WTC11 (cell line): ENCODE measurements at regions not wholly inside any gene's neighbourhood (a gene's known extent, or its start where the extent isn't known, plus 50 kb on each side); places are given as distances from the start of the nearest gene placed in this dataset.

Experiments
- ATAC-seq: fragments of 200-7000 bp; cut with Tn5 transposase; 2 replicates; pipeline ENCODE4 v1.10.0; 2021; ENCODE audit warnings: mild to moderate bottlenecking, moderate library complexity
- CTCF ChIA-PET: fragments of 300-600 bp; sonication (Branson Sonifier 250); formaldehyde crosslinking; loops from one replicate; lab custom pipeline; 2021; ENCODE audit warnings: antibody characterized with exemption; lab: Charles Lee
- POLR2A ChIA-PET: fragments of 350-600 bp; sonication (Branson Sonifier 250); formaldehyde crosslinking; loops from one replicate; lab custom pipeline; 2021; ENCODE audit warnings: antibody characterized with exemption; lab: Charles Lee
- DNase-seq: peaks from one replicate; pipeline ENCODE4 v3.0.0; 2021; ENCODE audit warnings: low spot score
- H3K27ac Mint-ChIP-seq: 2 replicates; pipeline ENCODE4 v1.8.0; 2021; ENCODE audit warnings: mixed read lengths
- H3K27me3 Mint-ChIP-seq: 2 replicates; pipeline ENCODE4 v1.8.0; 2021; ENCODE audit warnings: low read depth, mild to moderate bottlenecking, moderate library complexity, mixed read lengths
- H3K36me3 Mint-ChIP-seq: 2 replicates; pipeline ENCODE4 v1.8.0; 2021; ENCODE audit warnings: mixed read lengths
- H3K4me1 Mint-ChIP-seq: 2 replicates; pipeline ENCODE4 v1.8.0; 2022; ENCODE audit warnings: mixed read lengths
- H3K4me3 Mint-ChIP-seq: 2 replicates; pipeline ENCODE4 v1.8.0; 2021; ENCODE audit warnings: mild to moderate bottlenecking, moderate library complexity, mixed read lengths
- H3K9me3 Mint-ChIP-seq: 2 replicates; pipeline ENCODE4 v1.8.0; 2021; ENCODE audit warnings: mixed read lengths
- CBFB ChIP-seq: sonication (generic); formaldehyde crosslinking; IDR thresholded peaks from 2 replicates; pipeline ENCODE4 v1.8.1; 2022; ENCODE audit warnings: mild to moderate bottlenecking, low read depth, missing genetic modification reagents
- CREM ChIP-seq: sonication (generic); formaldehyde crosslinking; IDR thresholded peaks from 2 replicates; pipeline ENCODE4 v1.8.1; 2022; ENCODE audit warnings: mild to moderate bottlenecking, missing genetic modification reagents, moderate library complexity
- ELF4 ChIP-seq: sonication (generic); formaldehyde crosslinking; IDR thresholded peaks from 2 replicates; pipeline ENCODE4 v1.8.1; 2022; ENCODE audit warnings: low read depth, mild to moderate bottlenecking, moderate library complexity, missing genetic modification reagents
- EMX1 ChIP-seq: fragments of 250-450 bp; sonication (Bioruptor Pico); IDR thresholded peaks from 2 replicates; pipeline ENCODE4 v1.8.0; 2021; ENCODE audit warnings: mild to moderate bottlenecking
- ETV6 ChIP-seq: sonication (generic); formaldehyde crosslinking; IDR thresholded peaks from 2 replicates; pipeline ENCODE4 v1.8.1; 2022; ENCODE audit warnings: mild to moderate bottlenecking, missing genetic modification reagents
- MYBL2 ChIP-seq: sonication (generic); formaldehyde crosslinking; IDR thresholded peaks from 2 replicates; pipeline ENCODE4 v1.8.1; 2023; ENCODE audit warnings: mild to moderate bottlenecking, moderate library complexity, missing genetic modification reagents
- NR2C2 ChIP-seq: sonication (generic); formaldehyde crosslinking; IDR thresholded peaks from 2 replicates; pipeline ENCODE4 v1.8.0; 2022; ENCODE audit warnings: mild to moderate bottlenecking, missing genetic modification reagents
- NR3C1 ChIP-seq: sonication (generic); formaldehyde crosslinking; conservative IDR thresholded peaks from 2 replicates; pipeline ENCODE4 v1.8.1; 2023; ENCODE audit warnings: low read depth, mild to moderate bottlenecking, missing genetic modification reagents
- SMAD4 ChIP-seq: sonication (generic); formaldehyde crosslinking; IDR thresholded peaks from 2 replicates; pipeline ENCODE4 v1.8.0; 2022; ENCODE audit warnings: mild to moderate bottlenecking, missing genetic modification reagents
- ZNF317 ChIP-seq: sonication (generic); formaldehyde crosslinking; IDR thresholded peaks from 2 replicates; pipeline ENCODE4 v1.8.1; 2023; ENCODE audit warnings: low read depth, mild to moderate bottlenecking, moderate library complexity, missing genetic modification reagents, borderline replicate concordance
- ZNF671 ChIP-seq: fragments of 250-450 bp; sonication (Bioruptor Pico); IDR thresholded peaks from 2 replicates; pipeline ENCODE4 v1.8.0; 2021; ENCODE audit warnings: mild to moderate bottlenecking
- TF ChIP-seq, protein P1 (sequence below): sonication (generic); formaldehyde crosslinking; IDR thresholded peaks from 2 replicates; pipeline ENCODE4 v1.8.0; 2022; ENCODE audit warnings: missing genetic modification reagents
- TF ChIP-seq, protein P2 (sequence below): sonication (generic); formaldehyde crosslinking; conservative IDR thresholded peaks from 2 replicates; pipeline ENCODE4 v1.8.1; 2022; ENCODE audit warnings: mild to moderate bottlenecking, missing genetic modification reagents
- TF ChIP-seq, protein P3 (sequence below): sonication (generic); formaldehyde crosslinking; IDR thresholded peaks from 2 replicates; pipeline ENCODE4 v1.8.1; 2023; ENCODE audit warnings: mild to moderate bottlenecking, missing genetic modification reagents
- TF ChIP-seq, protein P4 (sequence below): fragments of 250-450 bp; sonication (Bioruptor Pico); conservative IDR thresholded peaks from 2 replicates; pipeline ENCODE4 v1.9.0; 2021; ENCODE audit warnings: mild to moderate bottlenecking
- TF ChIP-seq, protein P5 (sequence below): fragments of 250-450 bp; sonication (Bioruptor Pico); IDR thresholded peaks from 2 replicates; pipeline ENCODE4 v1.9.0; 2021; ENCODE audit warnings: mild to moderate bottlenecking
- TF ChIP-seq, protein P6 (sequence below): sonication (generic); formaldehyde crosslinking; IDR thresholded peaks from 2 replicates; pipeline ENCODE4 v1.8.1; 2023; ENCODE audit warnings: mild to moderate bottlenecking, missing genetic modification reagents, borderline replicate concordance
- TF ChIP-seq, protein P7 (sequence below): sonication (generic); formaldehyde crosslinking; IDR thresholded peaks from 2 replicates; pipeline ENCODE4 v1.8.1; 2022; ENCODE audit warnings: low read depth, missing genetic modification reagents, borderline replicate concordance

DNA sequence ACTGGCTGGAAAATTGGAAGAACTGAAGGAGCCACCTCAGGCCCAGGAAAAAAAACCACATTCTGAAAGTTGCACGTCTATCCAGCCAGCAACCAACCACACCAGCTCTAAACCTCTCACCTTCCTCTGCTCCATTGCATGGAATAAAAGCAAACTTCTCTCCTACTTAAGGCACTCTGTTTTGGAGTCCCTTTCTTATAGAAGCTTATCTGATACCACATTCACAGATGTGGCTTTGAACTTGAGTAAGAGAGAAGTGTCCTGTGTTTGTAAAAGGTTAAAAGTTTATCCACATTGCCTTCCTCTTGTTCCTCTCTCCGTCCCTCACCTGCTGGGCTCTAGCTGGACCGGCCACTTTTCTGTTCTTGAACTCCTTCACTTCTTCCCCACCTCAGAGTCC is 99.6 kb upstream of the PLXNC1 start:
- H3K27ac Mint-ChIP-seq, result no peak overlapping the region
- CTCF ChIA-PET, result interaction anchor here (0.8 kb wide), 1 partner anchor 26 kb away, joined by 3 read pairs; no protein-coding TSS in a partner anchor
- H3K4me3 Mint-ChIP-seq, result no peak overlapping the region
- no peak for ATAC-seq
- peaks cover 26% of the 10 kb centered on the region for H3K9me3 Mint-ChIP-seq
- POLR2A ChIA-PET, result no interaction called here
- no peaks in the 10 kb centered on the region for H3K27me3 Mint-ChIP-seq
- peaks cover 7% of the 10 kb centered on the region for H3K36me3 Mint-ChIP-seq
- no peak for DNase-seq
- peaks cover 11% of the 10 kb centered on the region for H3K4me1 Mint-ChIP-seq
- TF ChIP-seq, protein P1, sequence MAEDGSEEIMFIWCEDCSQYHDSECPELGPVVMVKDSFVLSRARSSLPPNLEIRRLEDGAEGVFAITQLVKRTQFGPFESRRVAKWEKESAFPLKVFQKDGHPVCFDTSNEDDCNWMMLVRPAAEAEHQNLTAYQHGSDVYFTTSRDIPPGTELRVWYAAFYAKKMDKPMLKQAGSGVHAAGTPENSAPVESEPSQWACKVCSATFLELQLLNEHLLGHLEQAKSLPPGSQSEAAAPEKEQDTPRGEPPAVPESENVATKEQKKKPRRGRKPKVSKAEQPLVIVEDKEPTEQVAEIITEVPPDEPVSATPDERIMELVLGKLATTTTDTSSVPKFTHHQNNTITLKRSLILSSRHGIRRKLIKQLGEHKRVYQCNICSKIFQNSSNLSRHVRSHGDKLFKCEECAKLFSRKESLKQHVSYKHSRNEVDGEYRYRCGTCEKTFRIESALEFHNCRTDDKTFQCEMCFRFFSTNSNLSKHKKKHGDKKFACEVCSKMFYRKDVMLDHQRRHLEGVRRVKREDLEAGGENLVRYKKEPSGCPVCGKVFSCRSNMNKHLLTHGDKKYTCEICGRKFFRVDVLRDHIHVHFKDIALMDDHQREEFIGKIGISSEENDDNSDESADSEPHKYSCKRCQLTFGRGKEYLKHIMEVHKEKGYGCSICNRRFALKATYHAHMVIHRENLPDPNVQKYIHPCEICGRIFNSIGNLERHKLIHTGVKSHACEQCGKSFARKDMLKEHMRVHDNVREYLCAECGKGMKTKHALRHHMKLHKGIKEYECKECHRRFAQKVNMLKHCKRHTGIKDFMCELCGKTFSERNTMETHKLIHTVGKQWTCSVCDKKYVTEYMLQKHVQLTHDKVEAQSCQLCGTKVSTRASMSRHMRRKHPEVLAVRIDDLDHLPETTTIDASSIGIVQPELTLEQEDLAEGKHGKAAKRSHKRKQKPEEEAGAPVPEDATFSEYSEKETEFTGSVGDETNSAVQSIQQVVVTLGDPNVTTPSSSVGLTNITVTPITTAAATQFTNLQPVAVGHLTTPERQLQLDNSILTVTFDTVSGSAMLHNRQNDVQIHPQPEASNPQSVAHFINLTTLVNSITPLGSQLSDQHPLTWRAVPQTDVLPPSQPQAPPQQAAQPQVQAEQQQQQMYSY (CRISPR knock-in tag), result no peak
- TF ChIP-seq, protein P2, sequence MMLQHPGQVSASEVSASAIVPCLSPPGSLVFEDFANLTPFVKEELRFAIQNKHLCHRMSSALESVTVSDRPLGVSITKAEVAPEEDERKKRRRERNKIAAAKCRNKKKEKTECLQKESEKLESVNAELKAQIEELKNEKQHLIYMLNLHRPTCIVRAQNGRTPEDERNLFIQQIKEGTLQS (CRISPR knock-in tag), result no peak
- TF ChIP-seq CBFB (CRISPR knock-in tag) (no peak), ZNF671 (CRISPR knock-in tag) (no peak), CREM (CRISPR knock-in tag) (no peak), ELF4 (CRISPR knock-in tag) (no peak), MYBL2 (CRISPR knock-in tag) (no peak), NR3C1 (CRISPR knock-in tag) (no peak), NR2C2 (CRISPR knock-in tag) (no peak), ETV6 (CRISPR knock-in tag) (no peak), SMAD4 (CRISPR knock-in tag) (no peak), ZNF317 (CRISPR knock-in tag) (no peak), EMX1 (no peak)
- TF ChIP-seq, protein P3, sequence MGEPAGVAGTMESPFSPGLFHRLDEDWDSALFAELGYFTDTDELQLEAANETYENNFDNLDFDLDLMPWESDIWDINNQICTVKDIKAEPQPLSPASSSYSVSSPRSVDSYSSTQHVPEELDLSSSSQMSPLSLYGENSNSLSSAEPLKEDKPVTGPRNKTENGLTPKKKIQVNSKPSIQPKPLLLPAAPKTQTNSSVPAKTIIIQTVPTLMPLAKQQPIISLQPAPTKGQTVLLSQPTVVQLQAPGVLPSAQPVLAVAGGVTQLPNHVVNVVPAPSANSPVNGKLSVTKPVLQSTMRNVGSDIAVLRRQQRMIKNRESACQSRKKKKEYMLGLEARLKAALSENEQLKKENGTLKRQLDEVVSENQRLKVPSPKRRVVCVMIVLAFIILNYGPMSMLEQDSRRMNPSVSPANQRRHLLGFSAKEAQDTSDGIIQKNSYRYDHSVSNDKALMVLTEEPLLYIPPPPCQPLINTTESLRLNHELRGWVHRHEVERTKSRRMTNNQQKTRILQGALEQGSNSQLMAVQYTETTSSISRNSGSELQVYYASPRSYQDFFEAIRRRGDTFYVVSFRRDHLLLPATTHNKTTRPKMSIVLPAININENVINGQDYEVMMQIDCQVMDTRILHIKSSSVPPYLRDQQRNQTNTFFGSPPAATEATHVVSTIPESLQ (CRISPR knock-in tag), result no peak
- TF ChIP-seq, protein P4, sequence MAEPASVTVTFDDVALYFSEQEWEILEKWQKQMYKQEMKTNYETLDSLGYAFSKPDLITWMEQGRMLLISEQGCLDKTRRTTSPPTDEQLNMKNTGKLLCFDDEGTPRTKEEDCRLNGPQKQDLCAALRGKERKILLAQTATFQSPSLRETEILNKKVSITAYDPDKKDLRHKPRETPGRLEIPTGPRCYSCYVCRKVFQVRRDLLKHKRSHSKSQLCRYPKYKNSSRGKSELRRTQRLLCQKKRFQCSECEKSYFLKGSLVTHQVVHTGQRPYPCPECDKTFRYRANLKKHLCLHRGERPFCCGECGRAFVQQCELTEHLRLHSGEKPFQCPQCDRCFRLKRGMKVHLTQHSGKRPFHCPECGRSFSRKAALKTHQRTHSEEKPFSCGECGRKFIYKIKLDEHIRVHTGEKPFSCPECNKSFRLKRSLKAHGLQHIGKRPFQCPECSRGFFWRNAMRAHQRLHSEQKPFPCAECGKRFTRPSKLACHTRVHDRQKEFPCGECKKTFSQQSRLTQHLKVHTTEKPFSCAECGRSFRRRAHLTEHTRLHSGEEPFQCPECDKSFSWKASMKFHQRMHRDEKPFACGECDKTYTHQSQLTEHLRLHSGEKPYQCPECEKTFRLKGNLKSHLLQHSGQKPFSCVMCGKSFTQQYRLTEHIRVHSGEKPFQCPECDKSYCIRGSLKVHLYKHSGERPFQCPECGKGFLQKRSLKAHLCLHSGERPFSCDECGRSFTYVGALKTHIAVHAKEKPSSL (CRISPR knock-in tag), result no peak
- TF ChIP-seq, protein P5, sequence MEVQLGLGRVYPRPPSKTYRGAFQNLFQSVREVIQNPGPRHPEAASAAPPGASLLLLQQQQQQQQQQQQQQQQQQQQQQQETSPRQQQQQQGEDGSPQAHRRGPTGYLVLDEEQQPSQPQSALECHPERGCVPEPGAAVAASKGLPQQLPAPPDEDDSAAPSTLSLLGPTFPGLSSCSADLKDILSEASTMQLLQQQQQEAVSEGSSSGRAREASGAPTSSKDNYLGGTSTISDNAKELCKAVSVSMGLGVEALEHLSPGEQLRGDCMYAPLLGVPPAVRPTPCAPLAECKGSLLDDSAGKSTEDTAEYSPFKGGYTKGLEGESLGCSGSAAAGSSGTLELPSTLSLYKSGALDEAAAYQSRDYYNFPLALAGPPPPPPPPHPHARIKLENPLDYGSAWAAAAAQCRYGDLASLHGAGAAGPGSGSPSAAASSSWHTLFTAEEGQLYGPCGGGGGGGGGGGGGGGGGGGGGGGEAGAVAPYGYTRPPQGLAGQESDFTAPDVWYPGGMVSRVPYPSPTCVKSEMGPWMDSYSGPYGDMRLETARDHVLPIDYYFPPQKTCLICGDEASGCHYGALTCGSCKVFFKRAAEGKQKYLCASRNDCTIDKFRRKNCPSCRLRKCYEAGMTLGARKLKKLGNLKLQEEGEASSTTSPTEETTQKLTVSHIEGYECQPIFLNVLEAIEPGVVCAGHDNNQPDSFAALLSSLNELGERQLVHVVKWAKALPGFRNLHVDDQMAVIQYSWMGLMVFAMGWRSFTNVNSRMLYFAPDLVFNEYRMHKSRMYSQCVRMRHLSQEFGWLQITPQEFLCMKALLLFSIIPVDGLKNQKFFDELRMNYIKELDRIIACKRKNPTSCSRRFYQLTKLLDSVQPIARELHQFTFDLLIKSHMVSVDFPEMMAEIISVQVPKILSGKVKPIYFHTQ, result no peak
- TF ChIP-seq, protein P6, sequence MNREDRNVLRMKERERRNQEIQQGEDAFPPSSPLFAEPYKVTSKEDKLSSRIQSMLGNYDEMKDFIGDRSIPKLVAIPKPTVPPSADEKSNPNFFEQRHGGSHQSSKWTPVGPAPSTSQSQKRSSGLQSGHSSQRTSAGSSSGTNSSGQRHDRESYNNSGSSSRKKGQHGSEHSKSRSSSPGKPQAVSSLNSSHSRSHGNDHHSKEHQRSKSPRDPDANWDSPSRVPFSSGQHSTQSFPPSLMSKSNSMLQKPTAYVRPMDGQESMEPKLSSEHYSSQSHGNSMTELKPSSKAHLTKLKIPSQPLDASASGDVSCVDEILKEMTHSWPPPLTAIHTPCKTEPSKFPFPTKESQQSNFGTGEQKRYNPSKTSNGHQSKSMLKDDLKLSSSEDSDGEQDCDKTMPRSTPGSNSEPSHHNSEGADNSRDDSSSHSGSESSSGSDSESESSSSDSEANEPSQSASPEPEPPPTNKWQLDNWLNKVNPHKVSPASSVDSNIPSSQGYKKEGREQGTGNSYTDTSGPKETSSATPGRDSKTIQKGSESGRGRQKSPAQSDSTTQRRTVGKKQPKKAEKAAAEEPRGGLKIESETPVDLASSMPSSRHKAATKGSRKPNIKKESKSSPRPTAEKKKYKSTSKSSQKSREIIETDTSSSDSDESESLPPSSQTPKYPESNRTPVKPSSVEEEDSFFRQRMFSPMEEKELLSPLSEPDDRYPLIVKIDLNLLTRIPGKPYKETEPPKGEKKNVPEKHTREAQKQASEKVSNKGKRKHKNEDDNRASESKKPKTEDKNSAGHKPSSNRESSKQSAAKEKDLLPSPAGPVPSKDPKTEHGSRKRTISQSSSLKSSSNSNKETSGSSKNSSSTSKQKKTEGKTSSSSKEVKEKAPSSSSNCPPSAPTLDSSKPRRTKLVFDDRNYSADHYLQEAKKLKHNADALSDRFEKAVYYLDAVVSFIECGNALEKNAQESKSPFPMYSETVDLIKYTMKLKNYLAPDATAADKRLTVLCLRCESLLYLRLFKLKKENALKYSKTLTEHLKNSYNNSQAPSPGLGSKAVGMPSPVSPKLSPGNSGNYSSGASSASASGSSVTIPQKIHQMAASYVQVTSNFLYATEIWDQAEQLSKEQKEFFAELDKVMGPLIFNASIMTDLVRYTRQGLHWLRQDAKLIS (CRISPR knock-in tag), result no peak
- TF ChIP-seq, protein P7, sequence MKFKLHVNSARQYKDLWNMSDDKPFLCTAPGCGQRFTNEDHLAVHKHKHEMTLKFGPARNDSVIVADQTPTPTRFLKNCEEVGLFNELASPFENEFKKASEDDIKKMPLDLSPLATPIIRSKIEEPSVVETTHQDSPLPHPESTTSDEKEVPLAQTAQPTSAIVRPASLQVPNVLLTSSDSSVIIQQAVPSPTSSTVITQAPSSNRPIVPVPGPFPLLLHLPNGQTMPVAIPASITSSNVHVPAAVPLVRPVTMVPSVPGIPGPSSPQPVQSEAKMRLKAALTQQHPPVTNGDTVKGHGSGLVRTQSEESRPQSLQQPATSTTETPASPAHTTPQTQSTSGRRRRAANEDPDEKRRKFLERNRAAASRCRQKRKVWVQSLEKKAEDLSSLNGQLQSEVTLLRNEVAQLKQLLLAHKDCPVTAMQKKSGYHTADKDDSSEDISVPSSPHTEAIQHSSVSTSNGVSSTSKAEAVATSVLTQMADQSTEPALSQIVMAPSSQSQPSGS (CRISPR knock-in tag), result no peak
